GM21367 (cell line): ENCODE measurements at regions not wholly inside any gene's neighbourhood (a gene's known extent, or its start where the extent isn't known, plus 50 kb on each side); places are given as distances from the start of the nearest gene placed in this dataset.
A peak's percentile ranks its signal among the peaks of the same experiment; 100 is the strongest.

Experiments
- ATAC-seq: cut with Tn5 transposase; IDR thresholded peaks from one replicate; pipeline ENCODE4 v1.9.1; 2021; ENCODE audit not compliant: unreplicated experiment

DNA sequence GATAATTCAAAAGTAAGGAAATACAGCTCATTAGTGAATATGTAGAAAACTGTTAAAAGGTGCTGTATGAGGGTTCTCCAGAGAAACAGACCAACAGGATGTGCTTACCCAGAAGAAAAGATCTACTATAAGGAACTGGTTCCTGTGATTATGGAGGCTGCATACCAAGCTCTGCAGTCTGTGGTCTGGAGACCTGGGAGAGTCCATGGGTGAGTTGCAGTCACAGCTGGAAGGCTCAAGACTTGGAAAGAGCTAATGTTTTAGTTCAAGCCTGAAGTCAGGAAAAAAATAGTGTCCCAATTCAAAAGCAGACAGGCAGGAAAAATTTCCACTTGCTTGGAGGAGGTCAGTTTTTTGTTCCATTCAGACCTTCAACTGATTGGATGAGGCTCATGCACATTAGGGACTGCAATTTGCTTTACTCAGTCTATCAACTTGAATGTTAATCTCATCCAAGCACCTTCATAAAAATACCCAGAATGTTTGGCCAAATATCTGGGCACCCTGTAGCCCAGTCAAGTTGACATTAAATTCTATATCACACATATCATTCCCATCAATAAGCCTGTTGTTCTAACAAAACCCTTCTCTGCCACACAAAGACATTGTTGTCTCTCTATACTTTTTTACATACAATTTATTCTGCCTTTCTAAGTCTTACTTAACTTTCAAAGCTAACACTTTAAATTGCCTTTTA is 197.9 kb upstream of the KLF6 start:
- no peak for ATAC-seq

DNA sequence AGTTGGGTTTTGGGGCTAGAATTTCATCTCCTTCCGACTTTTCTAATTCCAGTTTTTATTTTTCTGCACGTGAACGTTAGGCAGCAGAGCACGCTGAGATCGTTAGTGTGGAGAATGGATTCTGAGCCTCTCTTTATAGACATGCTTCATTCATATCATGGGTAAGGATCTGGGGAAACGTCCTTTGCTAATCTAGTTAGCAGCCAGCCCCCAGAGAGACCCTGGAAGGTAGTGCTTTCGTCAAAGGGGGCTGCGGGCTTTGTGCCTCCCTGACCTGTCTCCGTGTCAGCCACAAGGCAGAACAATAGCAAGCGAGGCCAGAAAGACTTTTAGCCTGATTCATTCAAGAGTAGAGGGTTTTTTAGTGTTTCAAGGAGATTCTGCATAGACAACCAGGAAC is 196.3 kb upstream of the KLF6 start:
- ATAC-seq = no peak

DNA sequence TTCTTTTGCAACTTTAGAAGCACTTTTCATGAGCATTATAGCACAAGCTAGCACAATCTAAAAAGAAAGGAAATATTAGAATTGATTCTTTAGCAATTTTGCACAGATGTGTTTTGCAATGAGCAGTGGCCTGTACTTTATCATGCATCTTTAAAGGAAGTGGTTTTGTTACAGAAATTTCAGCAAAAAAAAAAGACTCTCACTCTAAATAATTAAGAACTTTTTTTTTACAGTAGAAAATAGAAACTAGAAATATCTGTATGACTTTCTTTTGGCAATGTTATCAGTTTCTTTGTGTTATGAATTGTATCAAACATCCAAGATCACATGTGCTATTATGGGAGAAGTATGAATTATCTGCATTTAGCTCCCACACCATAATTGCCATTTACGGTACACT is 195.7 kb upstream of the KLF6 start:
- no peak for ATAC-seq

DNA sequence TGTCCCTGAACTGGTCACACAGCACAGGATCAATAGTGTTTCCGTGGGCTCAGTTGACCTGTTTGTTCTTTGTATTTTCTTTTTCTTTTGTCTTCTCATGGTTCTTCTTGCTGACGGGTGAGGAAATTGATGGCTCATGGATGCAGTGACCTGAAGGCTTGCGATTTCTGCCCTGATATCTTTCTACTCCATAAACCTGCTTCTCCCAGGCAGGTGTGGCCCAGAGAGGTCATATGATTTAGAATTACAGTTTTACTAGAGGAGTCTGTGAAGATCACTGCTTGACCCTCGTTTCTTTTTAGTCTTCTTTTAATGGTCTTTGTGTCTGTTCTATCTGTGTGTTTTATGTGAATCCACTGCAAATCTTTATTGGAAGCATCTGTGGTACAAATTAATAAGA is 195.1 kb upstream of the KLF6 start:
- ATAC-seq = no peak

DNA sequence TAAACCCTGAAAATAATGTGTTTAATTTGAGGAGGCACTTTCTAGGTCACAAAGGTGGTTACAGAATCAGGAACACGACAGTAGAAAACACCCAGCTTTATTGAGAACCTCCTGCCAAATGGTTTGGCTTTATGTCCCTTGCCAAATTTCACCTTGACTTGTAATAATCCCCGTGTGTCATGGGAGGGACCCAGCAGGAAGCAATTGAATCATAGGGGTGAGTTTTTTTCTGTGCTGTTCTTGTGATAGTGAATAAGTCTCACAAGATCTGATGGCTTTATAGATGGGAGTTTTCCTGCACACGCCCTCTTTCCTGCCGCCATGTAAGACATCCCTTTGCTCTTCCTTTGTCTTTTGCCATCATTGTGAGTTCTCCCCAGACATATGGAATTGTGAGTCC is 193.8 kb upstream of the KLF6 start:
- no peak for ATAC-seq

DNA sequence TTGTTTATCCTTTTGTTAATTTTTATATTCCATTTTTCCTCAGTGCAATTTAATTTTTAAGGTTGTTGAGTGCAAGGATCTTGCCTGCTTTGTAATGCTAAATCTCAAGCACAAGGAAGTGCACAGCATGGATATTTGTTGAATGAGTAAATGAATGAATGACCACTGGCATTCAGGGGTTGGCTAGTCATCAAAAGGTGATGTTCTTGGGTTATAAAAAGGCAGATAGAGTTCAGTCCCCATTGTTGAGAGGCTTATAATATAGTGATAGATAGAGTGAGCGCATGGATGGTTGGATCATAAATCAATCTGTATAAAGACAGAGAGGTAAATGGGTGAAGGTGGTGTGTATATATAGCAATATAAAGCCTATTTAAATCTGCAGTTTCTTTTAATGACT is 193.2 kb upstream of the KLF6 start:
- no peak for ATAC-seq

DNA sequence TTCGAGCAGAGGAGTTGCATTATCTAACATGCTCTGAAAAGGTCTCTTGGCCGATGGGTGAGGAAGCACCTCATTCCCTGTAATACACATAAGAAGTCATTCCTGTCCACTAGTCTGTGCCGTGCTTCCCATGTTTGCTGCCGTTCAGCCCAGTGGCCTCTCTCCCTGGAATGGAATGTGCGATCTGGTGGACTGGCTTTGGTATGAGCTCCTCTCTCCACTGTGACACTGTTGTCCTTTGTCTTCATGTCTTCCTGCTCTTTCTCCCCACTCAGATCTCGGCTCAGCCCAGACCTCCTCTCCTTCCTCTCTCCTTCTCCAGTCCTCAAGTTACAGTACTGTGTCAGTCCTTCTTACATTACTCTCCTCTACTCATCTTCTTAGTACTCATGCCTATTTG is 192.8 kb upstream of the KLF6 start:
- no peak for ATAC-seq

DNA sequence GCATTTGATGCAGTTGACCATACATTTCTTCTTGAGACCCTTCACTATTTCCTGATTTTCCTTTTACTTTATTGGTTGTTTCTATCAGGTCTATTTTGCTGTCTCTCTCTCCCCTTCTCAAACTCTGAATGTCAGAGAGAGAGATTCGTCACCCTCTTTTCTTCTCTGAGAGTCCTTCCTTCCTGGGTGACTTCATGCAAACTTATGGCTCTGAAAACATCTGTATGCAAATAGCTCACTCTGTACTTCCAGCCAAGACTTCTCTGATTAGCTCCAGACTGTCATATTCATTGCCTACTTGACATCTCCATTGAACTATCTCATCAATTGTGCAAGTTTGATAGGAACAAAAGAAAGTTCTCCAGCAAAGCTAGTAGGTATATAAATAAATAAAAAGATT is 191.7 kb upstream of the KLF6 start:
- ATAC-seq = no peak

DNA sequence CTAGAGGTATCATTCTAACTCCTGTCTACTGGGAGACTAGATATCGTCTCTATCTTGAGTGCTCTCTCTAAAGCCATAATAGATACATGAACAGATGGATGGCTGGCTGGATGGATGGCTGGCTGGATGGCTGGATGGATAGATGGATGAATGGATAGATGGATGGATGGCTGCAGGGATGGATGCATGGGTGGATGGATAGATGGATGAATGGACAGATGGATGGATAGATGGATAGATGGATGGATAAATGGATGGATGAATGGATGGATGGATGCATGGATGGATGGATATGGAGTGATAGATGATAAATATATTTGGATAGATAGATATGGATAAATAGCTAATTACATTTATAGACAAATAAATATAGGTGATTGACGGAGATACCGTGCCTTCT is 191.2 kb upstream of the KLF6 start:
- no peak for ATAC-seq

DNA sequence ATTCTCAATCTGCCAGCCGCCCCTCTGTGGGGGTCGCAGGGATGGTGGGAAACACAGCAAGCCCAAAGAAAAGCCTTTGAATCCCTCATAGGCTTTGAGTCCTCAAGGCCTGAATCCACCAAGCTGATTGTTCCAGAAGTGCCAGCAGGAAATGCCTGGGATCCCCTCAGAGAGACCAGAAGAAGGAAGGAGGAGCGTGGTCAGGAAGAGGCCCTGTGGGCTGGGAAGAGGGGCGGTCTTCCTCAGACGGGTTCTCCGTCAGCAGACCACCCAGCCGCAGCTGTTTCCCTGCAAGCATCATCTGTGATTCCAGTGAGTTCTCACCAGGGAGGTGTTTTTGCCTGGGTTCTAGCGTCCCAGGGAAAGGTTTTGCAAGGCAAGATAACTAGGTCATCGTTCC is 190.0 kb upstream of the KLF6 start:
- no peak for ATAC-seq

DNA sequence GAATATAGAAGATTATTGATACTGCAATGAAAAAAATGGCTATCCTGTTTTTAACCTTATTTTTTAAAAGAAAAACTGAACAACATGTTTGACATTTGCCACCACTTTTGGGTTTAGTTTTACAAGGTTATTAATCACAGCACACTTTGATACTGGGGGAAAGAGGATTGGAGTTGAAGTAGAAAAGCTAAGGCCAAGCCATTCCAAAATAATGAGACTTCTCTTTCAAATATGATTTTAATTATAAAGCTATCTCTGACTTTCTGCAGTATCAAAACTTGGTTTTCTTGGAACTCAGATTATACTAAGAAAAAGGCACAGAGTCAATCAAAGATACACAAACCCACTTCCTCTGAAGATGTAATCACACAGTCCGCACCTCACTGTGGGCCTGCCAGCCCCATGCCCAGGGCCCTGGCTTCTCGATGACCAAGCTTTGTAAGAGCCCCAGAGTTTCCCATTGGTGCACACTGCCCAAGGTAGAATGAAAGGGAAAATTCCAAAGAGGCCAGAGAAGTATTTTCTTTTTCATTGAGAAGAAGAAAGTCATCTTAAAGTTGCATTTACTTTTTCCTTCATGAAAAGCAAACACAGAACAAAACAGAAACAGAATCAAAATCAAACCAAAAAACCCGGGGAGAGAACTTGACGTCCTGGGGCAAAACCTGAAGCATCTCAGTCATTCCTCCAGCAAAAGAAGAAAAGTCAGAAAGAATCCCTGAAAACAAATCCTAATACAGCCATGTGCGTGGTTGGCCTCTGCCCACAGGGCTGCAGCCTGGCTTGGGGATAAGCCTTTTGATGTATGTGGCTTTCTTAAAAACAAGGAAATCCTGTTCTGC is 187.7 kb upstream of the KLF6 start:
- no peak for ATAC-seq

DNA sequence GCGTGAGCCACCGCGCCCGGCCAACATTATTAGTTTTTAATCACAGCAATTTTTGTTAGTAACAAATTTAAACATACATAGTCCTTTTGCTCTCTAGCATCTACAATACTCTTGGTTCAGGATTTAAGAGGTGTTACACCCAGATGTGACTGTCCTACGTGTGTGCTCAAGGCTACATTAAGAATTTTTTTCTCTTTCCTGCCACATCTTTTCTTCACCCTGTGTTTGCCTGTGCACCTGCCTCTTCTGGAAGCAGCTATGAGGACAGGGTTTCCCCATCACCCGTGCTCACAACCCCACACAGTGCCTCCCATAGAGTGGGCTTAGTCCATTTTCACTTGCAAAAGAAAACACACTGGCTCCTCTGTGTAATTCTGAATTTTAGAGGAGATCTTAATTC is 186.7 kb upstream of the KLF6 start:
- ATAC-seq = no peak

DNA sequence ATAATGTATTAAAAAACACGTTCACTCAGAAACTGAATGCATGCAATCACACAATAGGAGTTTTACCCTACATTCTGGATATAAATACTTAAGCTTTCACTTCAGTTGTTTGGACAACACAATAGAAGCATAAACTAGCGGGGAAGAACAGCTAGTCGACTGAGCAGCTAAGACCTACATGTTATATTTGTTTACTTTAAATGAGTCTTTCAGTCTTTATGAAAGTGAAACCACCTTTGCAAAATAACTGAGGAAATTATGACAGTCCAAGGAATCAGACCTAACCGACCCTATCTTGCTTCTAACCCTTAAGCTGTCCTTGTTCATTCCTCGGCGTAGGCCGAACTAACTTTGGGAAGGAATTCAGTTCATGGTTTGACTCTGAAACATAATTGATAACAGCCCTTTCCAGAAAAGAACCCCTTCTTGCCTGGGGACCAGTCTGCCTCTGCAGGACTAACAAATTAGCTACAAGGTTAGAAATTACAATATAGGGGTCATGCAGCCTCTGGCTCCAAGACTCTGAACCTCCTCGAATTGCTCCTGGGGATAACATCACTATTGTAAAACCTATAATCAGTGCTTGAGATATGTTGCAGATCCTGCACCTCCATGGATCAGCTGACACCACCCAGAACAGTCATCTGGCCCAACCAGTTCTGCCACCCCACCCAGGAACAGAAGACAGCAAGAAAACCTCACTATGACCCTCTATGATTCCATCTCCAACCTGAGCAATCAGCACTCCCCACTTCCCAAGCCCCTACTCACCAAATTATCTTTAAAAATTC is 185.1 kb upstream of the KLF6 start:
- ATAC-seq = no peak

DNA sequence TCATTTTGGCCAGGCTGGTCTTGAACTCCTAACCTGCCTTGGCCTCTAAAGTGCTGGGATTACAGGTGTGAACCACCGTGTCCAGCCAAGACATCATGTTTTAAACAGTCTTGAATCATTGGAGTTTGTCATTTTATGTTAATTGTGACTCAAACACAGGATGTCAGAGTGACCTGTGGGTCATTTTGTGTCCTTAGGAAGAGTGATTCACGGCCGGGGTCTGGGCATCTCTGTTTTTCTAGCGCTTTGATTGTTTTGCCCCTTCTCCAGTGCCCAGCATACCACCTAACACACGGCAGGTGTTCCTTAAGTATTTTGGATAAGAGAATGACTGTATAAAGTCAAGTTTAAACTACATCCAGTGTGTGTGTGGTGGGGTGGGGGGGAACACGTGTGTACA is 183.7 kb upstream of the KLF6 start:
- ATAC-seq = no peak

DNA sequence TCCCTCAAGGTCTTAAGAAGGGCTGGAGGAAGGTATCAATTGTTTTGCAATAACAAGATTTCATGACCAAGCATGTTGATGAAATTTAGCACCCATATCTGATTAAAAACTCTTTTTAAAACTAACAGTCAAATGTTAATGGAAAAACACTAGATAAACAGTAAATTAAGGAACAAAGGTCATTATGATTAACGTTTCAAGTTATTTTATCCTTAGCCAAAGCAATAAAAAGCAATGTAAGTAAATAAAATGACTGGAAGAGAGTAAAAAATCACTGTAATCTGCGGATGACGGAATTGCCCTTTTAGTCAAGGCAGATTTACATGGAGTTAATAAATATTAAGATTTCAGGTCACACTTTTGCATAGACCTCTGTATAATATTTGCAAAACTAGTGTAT is 179.5 kb upstream of the KLF6 start:
- ATAC-seq = no peak

DNA sequence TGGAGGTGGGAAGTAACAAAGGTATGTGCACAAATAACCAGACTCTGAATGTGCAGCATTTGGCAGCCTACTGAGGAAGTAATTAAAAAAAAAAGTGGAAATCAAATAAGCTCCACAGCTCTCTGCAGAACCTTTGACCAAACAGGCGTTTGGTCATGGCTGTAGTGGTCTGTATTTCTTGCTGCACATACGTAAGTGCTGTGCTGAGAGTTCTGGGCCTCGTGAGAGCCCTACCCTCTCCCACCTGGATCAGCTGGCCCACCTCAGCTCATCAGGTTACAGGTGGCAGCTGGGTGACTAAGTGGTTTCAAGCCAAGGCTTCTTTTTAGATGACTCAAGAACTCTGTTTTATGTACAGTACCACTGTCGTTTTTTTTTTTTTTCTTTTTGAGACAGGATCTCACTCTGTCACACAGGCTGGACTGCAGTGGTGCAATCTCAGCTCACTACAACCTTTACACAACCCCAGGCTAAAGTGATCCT is 178.2 kb upstream of the KLF6 start:
- no peak for ATAC-seq

DNA sequence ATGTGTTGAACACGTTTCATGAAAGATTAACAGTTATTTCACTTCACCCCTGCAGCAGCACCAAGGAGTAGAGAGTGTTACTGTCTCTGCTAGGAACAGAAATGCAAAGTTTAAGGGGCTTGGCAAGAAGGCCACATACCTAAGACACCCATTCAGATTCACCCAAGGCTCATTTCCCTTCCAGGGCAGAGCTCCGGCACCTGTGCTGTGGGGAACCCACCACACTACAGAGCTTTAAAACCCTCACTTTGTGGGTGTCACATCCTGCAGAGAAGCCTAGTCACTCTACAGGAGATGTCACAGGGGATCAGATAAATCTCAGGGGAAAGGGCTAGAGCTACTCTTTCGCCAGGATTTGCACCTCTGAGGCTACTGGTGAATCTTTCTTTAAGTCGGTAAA is 176.1 kb upstream of the KLF6 start:
- ATAC-seq = peak; percentile 83

DNA sequence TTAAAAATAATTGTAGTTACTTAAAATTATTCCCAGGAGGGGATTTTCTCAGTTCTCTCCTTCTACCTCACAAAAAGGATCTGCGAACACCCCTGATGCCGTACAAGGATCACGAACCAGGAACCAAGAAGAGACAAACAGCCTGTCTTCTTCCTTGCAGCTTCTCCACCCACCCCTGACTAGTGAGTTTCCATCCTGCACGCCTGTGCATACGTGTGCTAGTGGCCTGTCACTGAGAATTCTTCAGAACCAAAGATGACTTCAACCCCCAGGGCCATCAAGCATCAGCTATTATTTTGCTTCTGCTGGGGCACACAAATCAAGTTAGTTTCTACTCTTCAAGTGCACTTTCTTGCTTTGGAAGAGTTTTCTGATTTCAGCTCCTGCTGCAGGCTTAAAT is 175.5 kb upstream of the KLF6 start:
- no peak for ATAC-seq

DNA sequence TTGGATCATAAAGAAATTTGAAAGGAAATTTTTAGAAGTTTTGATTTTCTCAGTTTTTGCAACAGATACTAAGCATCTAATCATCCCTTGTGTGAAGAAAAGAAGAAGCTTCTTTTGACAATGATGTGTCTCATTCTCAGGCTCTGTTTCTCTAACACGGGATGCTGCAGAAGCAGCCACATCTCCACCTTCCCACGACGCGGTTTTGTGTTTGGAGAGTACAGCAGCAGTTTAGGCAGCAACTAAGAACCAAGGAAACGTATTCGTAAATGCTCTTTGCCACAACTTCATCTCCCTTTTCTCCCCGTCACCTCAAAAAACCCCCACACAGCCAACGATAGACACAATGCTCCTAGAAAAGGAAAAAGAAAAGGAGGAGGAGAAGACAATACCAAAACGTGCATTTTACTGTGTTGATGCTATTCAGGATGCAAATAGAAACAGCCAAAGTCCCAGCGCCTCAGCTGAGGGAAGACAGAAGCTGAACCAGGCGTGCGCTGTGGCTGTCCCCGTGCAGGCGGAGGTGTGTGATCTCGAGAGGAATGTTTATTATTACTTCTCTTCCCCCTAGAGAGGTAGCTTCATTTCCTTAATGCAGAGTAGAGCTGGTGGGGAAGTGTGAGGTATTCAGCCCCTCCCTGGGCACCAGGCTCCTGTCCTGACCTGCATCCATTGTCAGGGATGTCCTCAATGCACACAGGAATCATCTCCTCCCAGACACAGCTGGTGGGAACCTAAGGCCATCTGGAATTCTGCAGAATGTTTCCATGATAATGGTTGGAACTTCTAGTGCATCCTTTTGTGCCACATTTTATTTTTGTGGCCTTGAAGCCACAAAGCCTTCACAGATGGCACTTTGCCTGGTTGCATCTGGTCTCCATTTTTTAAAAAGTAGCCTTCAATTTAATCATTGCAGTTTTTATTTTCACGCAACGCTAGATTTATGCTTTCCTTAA is 174.6 kb upstream of the KLF6 start:
- no peak for ATAC-seq

DNA sequence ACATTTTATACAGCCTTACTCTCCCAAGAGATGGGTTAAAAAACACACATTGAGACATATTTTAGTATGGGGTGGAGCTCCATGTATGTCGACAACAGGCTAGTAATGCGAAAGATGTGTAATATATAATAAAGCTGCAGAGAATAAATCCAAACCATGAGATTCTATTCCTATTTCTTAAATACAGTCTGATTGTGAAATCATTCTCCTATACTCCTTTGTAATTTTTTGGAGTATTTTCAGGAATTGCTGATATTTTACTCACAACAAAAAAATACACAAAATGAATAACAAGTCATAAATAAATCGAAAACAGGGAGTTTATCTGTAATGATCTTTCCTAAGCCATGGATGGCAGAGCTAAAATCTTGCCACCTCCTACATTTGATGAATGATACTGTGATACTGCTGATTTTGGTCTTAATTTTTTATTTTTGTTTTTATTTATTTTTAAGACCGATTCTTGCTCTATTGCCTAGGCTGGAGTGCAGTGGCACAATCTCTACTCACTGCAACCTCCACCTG is 173.5 kb upstream of the KLF6 start:
- ATAC-seq = no peak
